ENCODE measurements at regions not wholly inside any gene's neighbourhood (a gene's known extent, or its start where the extent isn't known, plus 50 kb on each side); places are given as distances from the start of the nearest gene placed in this dataset.

DNA sequence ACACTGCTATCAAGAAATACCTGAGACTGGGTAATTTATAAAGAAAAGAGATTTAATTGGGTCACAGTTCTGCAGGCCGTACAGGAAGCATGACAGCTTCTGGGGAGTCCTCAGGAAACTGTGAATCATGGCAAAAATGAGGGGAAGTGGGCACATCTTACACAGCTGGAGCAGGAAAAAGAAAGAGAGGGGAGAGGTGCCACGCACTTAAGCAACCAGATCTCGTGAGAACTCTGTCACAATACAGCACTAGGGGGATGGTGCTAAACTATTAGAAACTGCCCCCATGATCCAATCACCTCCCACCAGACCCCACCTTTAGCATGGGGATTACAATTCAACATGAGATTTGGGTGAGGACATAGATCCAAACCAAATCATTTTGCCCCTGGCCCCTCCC lies 105.5 kb upstream of the CPLX2 start:
- DNase-seq (ENCODE audit: low read depth in 1 of 2, low spot score in 1 of 2): no peak

DNA sequence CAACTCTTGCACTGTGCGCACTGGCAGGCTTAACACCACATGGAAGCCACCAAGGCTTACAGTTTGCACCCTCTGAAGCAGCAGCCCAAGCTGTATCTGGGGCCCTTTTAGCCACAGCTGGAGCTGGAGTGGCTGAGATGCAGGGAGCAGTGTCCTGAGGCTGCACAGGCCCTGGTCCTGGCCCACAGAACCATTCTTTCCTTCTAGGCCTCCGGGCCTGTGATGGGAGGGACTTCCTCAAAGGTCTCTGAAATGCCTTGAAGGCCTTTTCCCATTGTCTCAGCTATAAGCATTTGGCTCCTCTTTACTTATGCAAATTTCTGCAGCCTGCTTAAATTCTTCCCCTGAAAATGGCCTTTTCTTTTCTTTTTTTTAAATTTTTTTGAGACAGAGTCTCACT lies 104.4 kb upstream of the CPLX2 start:
- DNase-seq (ENCODE audit: low read depth in 1 of 2, low spot score in 1 of 2): no peak

DNA sequence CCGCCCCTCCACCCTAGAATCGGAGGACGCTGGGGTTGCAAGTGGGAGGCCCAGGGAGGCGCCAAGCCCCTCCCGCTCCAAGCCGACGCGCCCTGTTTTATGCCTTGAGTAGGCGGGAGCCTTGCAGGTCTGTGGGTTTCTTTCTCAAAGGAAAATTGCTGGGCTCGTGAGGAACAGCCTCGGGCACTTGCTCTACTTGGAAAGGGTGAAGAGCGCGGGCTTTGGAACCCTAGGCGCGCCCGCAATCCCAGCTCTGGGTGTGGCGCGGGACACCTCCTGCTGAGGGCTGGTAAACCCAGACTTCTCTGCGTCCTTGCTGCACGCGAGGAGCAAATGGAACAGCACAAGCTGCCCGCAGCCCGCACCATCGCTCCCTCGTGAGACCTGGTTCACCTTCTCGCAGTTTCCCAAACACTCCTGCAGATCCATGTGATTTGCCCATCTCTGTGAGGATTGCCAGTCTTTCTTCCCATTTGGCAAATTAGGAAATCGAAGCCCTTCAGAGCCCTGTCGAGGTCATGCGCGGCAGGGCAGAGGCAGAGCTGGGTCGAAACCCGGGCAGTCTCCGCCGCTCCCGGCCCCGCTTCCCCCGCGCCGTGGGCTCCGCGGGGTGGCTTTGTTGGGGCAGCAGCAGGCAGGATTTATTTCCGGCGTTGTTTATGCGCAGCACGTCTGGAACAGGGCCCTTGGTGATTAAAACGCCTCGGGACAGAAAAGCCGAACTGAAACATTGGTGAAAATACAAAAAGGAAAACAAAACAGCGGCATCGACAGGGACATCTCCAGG lies 98.4 kb upstream of the CPLX2 start:
- DNase-seq (ENCODE audit: low read depth in 1 of 2, low spot score in 1 of 2): no peak

DNA sequence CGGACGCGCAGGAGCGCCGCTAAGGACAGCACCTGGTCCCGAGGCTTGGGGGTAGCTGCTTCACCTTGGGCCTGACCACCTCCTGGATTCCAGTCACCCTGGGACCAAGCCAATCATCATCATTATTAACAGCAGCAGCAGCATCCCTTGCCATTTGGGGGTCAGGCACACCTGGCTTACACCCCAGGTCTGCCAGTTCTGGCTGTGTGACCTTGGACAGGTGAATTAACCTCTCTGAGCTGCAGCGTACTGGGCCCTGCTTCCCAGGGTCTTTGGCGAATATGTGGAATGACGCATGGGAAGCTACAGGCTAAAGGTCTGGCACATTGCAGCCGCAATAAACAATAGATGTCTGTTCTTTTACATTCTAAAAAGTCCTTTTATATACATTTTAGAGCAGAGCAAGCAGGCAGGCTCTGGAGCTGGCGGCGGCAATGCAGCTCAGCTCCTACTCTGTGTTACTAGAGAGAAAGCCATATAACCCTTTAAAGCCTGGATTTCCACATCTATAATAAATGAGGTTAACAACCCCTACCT lies 97.8 kb upstream of the CPLX2 start:
- DNase-seq (ENCODE audit: low read depth in 1 of 2, low spot score in 1 of 2): no peak

DNA sequence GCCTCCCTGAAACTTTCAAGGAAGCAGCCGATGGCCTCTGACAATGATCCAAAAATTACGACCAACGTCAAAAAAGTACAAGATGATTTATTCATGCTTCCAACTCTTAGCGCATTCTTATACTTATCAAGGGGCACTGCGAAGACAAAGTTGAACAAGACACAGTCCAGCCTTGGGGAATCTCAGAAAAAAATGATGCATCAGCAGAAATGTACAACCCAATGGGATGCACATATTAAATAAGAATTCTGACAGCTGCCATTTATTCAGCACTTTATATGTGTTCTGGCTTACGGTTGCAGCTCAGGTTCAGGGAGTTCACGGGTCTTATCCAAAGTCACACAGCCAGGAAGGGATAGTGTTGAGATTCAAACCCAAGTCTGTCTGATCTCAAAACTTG lies 96.0 kb upstream of the CPLX2 start:
- DNase-seq (ENCODE audit: low read depth in 1 of 2, low spot score in 1 of 2): no peak

DNA sequence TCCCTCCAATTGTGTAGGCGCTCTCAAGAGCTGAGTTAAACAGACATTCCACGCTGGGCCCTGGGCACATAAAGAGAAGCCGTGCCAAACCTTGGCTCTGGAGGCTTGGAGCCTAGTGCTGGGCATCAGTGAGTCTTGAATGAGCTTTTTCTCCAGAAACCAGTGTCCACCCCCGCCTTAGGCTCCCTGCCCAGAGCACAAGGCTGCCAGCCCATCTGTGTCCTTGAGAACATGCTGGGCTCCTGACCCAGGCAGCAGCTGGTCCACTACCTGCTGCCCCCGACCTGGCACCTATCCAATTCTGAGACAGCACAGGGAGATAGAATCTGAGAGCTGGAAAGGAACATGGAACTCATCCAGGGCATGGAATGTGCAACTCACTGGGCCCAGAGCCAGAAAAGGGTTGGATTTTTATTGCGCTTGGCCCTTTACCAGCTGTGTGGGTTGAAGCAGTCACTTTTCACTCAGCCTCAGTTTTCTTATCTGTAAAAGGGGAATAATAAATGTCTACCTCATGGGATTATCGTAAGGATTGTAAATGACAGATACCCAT lies 92.4 kb upstream of the CPLX2 start:
- no peak for DNase-seq (ENCODE audit: low read depth in 1 of 2, low spot score in 1 of 2)

DNA sequence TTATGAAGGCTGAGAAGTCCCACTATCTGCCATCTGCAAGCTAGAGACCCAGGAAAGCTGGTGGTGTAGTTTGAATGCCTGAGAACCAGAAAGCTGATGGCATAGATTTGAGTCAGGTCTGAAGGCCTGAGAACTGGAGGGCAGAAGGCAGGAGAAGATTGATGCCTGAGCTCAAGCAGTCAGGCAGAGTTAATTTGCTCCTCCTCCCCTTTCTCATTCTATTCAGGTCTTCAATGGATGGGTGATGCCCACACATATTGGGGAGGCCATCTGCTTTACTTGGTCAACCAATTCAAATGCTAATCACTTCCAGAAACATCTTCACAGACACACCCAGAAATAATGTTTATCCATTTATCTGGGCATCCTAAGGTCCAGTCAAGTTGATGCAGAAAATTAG lies 87.6 kb upstream of the CPLX2 start:
- DNase-seq (ENCODE audit: low read depth in 1 of 2, low spot score in 1 of 2): no peak

DNA sequence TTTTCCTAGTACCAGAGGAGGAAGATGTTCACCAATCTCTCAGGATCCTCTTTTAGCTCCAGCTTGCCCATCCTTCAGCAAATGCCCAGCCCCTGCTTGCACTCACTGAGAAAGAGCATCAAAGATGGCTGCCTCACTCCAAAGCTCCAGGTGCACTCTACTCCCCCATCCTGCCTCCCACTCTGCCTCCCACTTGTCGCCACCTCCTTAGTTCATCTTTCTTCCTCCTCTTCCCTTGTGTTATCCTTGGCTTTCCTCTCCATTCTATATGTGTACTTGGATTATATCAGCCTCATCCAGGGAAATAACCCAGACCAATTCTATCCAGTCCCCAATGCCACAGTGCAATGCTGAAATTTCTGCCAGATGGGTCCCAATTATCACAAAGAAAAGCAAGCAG lies 87.1 kb upstream of the CPLX2 start:
- DNase-seq (ENCODE audit: low read depth in 1 of 2, low spot score in 1 of 2): no peak

DNA sequence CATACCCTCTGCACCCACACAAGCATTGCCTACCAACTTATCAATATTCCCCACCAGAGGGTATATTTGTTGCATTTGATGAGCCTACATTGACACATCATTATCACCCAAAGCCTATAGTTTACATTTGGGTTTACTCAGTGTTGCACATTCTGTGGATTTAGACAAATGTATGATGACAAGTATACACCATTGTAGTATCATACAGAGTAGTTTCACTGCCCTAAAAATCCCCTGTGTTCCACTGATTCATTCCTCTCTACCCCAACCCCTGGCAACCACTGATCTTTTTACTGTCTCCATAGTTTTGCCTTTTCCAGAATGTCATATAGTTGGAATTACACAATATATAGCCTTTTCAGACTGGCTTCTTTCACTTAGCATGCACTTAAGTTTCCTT lies 85.7 kb upstream of the CPLX2 start:
- no peak for DNase-seq (ENCODE audit: low read depth in 1 of 2, low spot score in 1 of 2)

DNA sequence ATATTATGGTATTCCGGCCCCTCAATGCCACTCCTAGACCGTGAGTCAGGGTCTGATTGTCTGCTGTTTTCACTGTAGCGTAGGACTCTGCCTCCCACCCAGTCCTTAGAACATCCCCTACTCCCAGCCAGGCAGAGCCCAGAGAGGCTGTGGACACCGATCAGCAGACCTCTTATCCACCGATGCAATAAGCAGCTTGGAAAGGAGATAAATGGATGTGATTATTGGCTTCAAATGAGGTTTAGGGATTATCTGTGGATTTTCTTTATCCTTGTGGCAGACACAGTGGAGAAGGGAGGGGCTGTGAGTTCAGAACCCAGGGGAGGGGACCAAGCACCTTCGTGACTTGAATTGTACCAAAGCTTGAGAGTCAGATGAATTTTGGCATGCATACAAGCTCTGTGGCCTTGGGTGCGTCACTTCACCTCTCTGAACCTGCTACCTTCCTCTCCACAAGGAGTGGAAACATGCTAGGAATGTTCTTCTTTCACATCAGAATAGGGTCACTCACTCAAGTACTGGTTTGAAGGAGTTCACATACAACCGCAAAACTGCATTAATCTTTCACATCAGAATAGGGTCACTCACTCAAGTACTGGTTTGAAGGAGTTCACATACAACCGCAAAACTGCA lies 83.1 kb upstream of the CPLX2 start:
- no peak for DNase-seq (ENCODE audit: low read depth in 1 of 2, low spot score in 1 of 2)

DNA sequence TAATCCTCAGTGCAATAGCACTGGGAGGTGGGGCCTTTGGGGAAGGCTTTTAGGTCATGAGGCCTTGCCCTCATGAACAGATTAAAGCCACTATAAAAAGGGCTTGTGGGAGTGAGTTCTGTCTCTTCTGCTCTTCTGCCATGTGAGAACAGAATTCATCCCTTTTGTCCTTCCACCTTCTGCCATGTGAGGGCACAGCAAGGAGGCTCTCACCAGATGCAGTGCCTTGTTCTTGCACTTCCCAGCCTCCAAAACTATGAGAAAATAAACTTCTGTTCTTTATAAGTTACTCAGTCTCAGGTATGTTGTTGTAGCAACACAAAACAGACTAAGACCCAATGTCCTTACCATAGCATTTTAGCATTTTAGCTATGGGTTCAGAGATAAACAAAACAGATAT lies 81.7 kb upstream of the CPLX2 start:
- DNase-seq (ENCODE audit: low read depth in 1 of 2, low spot score in 1 of 2): no peak

DNA sequence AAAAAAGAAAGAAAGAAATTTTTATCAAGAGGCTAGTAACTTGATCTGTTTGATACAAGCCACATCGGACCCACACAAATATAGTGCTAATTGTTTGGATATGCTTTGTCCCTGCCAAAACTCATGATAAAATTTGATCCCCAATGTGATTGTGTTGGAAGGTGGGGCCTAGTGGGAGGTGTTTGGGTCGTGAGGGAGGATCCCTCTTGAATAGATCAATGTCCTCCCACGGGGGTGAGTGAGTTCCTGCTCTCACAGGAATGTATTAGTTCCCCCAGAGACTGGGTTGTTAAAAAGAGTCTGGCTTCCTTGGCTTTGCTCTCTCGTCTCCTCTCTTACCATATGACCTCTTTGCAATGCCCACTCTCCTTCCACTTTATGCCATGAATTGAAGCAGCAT lies 80.6 kb upstream of the CPLX2 start:
- DNase-seq (ENCODE audit: low read depth in 1 of 2, low spot score in 1 of 2): no peak

DNA sequence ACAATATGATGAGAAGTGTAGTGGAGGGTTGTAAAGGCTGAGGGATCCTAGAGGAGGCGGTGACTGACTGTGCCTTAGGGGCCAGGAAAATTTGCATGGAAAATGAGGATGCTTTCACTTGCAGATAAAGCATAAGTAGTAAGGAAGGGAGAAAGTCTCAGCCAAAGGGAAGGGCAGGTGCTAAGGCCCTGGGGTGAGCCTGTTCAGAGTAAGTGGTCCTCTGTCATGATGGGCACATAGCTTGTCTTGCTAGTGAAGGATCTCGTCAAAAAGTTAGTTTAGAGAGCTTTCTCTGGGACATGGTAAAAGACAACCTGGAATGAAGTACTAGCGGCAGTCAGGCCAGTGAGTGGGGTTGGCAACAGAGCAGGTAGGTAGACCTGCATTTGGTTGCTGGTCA lies 75.4 kb upstream of the CPLX2 start:
- no peak for DNase-seq (ENCODE audit: low read depth in 1 of 2, low spot score in 1 of 2)

DNA sequence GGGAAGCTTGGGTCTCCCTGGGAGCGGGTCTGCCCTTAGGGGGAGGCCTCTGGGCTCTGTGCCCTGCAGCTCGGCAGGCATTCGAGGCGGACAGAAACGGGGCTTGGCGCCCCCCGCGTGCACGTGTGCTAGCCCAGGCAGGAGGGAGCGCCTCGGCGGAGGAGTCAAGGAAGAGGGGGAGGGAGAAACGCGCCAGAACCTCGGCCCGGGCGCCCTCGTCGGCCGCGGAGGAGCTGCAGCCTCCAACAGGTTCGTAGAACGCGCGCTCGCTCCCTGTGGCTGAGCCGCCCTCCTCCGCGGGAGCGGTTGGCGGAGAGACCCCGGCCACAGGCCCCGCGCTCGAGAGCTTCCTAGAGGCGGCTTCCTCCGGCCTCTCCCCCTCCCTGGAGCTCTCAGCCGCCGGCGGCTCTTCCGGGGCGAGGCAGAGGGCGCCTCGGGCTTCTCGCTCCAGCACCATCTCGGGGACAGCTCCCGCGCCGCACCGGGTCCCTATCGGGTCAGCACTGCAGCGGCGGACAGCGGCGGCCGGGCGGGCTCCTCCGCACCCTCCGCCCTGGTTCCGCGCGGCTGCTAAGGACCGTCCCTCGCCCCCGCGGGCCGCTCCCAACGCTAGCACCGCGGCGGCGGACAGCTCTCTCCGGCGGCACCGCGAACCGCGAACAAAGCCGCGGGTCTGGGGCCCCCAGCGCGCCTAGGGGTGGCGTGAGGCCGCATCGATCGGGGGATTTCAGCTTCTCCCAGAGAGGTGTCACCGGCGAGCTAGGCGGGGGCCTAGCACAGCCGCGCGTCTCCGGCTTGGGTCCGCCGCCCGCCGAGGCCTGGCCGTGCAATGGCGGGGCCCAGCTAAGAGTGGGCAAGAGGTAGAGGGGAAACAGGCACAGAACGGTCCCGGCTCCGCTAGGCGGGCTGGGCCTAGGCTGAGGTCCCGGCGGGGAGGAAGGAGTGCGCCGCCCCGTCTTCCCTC lies 74.6 kb upstream of the CPLX2 start:
- DNase-seq (ENCODE audit: low read depth in 1 of 2, low spot score in 1 of 2): peak; percentile 55 to 65

DNA sequence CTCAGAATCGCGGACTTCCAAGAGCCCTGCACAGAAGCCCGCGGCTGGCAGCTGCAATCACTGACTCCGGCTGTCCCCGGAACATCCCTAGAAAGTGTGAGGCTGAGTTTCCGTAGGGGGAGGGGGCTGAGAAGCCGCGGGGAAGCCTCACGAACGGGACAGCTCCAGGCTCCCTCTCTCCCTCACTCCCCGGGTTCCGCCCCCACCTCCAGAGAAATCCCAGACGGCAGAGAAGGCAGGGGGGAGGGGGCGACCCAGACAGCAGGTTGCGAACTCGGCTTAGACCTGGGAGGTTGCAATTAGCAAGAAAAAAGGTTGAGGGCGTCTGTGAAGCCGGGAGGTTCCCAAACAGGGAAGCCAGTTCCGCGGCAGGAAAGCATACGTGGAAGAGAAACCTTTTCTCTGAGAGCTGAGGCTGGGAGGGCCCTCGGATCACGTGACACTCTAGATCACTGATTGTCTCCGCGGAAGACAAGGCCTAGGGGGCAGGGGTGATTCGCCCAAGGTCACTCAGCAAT lies 73.8 kb upstream of the CPLX2 start:
- no peak for DNase-seq (ENCODE audit: low read depth in 1 of 2, low spot score in 1 of 2)

DNA sequence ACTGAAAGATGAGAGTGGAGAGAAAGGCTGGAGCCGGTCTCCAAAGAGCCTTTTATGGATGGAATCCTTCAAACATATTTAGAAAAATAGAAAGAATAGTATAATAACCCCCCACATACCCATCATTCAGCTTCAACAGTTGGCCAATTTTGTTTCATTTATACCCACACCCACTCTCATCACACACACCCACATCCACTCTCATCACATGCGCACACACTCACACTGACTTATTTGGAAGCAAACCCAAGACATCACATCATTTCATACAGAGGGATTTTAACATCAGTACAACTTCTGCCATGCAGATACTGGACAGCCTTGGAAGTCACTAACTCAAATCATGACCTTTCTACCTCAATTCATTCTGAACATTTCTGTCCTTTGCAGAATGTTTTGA lies 72.8 kb upstream of the CPLX2 start:
- no peak for DNase-seq (ENCODE audit: low read depth in 1 of 2, low spot score in 1 of 2)

DNA sequence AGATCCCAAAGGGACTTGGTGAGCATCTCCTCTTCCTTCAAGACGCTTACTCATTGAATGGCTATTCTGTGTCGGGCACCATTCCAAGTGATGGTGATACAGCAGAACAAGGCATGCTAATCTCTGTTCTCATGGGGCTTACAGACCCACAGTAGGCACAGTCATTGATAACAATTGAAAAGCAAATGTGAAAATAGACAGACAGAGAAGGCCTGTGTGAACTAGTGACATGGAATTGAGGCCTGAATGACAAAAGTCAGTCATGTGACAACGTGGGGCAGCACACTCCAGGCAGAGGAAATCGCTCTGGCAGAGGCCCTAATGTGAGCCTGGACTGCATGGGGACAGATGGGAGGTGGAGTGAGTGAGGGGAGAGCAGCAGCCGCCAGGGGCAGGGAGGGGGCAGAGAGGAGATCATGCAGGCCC lies 70.7 kb upstream of the CPLX2 start:
- no peak for DNase-seq (ENCODE audit: low read depth in 1 of 2, low spot score in 1 of 2)

DNA sequence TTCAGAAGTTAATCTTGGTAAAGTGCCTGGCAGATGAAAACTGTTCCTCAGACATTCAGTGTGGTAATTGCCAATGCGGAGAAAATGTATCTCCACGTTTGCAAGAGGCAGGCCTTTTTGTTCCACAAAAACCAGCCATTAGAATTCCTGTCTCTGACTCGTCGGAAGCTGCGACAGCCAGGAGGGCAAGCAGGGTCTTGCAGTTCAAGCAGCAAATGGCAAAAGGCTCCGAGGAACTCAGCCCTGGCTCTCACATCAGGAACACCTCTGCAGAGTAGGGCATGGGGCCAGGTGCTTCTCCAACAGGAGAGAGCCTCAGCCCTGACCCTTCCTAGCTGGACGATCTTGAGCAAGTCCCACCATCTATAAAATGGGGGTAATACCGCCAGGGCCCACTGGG lies 69.0 kb upstream of the CPLX2 start:
- no peak for DNase-seq (ENCODE audit: low read depth in 1 of 2, low spot score in 1 of 2)

DNA sequence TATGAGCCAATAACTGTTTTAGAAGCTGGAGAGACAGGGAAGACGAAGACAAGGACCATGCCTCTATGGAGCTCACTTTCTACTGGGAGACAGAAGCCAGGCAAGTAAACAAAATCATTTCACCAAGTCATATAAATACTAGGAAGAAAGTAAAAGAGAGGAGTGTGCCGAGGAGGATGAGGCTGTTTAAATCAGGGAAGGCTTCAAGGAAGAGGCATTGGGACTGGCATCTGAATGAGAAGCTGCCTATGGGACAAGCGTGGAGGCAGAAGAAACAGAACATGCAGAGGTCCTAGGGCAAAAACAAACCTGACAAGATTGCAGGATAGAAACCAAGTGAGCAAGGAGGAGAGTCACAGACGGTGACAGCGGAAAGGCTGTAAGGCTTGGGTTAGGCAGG lies 68.1 kb upstream of the CPLX2 start:
- DNase-seq (ENCODE audit: low read depth in 1 of 2, low spot score in 1 of 2): no peak

DNA sequence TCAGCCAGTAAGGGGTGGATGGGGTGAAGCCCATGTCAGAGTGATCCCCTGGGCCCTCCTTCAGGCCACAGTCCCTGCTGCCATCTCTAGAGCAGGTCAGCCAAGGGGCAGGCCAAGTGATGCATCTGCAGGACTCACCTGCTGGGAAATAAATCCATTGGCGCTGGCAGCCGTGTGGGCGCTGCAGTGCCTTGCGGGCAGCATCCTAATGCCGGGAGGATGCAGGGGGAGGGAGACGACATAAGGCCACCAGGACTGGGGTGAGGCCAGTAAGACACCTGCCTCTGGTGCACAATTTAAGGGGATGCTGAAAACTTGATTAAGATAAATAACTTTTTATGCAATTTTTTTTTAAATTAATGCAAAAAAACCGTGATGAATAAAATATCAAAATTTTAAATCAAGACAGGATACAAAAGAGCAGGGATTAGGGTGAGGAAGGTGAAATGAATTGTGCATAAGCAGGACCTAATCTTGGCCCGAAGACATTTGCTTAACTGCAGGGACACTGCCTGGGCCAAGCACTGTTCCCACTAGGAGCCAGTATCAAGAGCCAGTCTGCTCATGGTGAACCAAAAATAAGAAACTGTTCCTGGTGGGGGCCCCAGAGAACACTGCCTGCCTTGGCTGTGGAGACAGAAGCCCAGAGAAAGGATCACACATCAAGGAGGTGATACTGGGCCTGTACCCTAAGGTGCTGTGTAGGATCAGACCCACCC lies 67.5 kb upstream of the CPLX2 start:
- no peak for DNase-seq (ENCODE audit: low read depth in 1 of 2, low spot score in 1 of 2)
